ENCODE measurements at regions not wholly inside any gene's neighbourhood (a gene's known extent, or its start where the extent isn't known, plus 50 kb on each side); places are given as distances from the start of the nearest gene placed in this dataset.

DNA sequence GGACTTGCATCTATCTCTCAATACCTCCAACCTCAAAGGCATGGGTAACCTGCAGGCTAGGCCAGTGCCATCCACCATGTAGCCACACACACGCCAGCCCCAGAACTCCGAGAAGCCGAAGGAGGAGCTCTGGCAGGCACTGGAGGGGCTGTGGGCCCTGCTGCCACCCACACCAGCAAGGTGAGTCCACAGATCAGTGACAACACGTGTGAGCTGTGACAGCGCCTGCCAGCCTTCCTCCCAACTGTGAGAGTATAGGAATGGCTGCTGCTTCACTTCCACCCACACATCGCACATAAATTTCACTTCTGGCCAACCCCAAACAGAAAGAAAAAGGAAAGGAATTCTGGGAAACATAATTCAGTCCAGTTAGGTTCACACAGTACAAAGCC, 422.6 kb downstream of the BCOR start:
- no peak overlapping the region for H3K14ac ChIP-seq (replicated peaks; ENCODE audit: low read depth, low read length)
- H3K23ac ChIP-seq (ENCODE audit: low read depth, low read length), result no peak overlapping the region
- WGBS, 2 experiments (ENCODE audit: extremely low coverage in 2 of 2, insufficient read length in 1 of 2), result 100% methylated on average over 2 of the region's 6 CpGs; no CpG with 5 or more reads in 1 of the 2 experiments
- no peak overlapping the region for H3K27ac ChIP-seq (ENCODE audit: insufficient read depth, low read length)
- H3K4me2 ChIP-seq (ENCODE audit: low read depth, low read length), result no peak overlapping the region
- in situ Hi-C loops (cut with MboI; ENCODE audit: low sequenced_read_pairs) (no loop called here), dilution Hi-C loops (cut with HindIII; ENCODE audit: low sequenced_read_pairs, unreplicated experiment) (no loop called here), intact Hi-C loops (cut with micrococcal nuclease) (no loop called here)
- ChIA-PET POLR2A (ENCODE audit: unreplicated experiment) (no interaction called here), CTCF (no interaction called here)
- H3K4me3 ChIP-seq (ENCODE audit: insufficient read depth, low read depth, low read length), result no peak overlapping the region
- no peaks in the 10 kb centered on the region for H3K4me1 ChIP-seq (ENCODE audit: control insufficient read depth, insufficient read depth, low read length)
- H2AK5ac ChIP-seq (ENCODE audit: low read depth, low read length), result no peak overlapping the region
- ATAC-seq (ENCODE audit: low read depth), result no peak
- peaks cover 28% of the 10 kb centered on the region for H3K27me3 ChIP-seq (ENCODE audit: control insufficient read depth, insufficient read depth, low read length)
- TF ChIP-seq MAZ (IDR thresholded peaks at IDR 0.05; ENCODE audit: borderline replicate concordance, low read depth, low read length) (no peak), NFE2L2 (IDR thresholded peaks at IDR 0.05; ENCODE audit: low read depth, low read length) (no peak), BHLHE40 (IDR thresholded peaks at IDR 0.05; ENCODE audit: low read depth, low read length) (no peak), RAD21 (IDR thresholded peaks at IDR 0.05; ENCODE audit: low read length) (no peak), FOS (IDR thresholded peaks at IDR 0.05; ENCODE audit: low read depth, low read length) (no peak), CEBPB (IDR thresholded peaks at IDR 0.05; ENCODE audit: low read depth, low read length) (no peak), MAFK (IDR thresholded peaks at IDR 0.05; ENCODE audit: low read depth, low read length) (no peak), MXI1 (IDR thresholded peaks at IDR 0.05; ENCODE audit: borderline replicate concordance, low read depth, low read length) (no peak), CHD1 (IDR thresholded peaks at IDR 0.05; ENCODE audit: low read depth, low read length) (no peak), RCOR1 (IDR thresholded peaks at IDR 0.05; ENCODE audit: insufficient replicate concordance, low read length) (no peak), SMC3 (IDR thresholded peaks at IDR 0.05; ENCODE audit: low read depth, low read length) (no peak), POLR2A (IDR thresholded peaks at IDR 0.05; ENCODE audit: low read depth, low read length) (no peak), RFX5 (IDR thresholded peaks at IDR 0.05; ENCODE audit: low read depth, low read length) (no peak)
- TF ChIP-seq, protein P1, sequence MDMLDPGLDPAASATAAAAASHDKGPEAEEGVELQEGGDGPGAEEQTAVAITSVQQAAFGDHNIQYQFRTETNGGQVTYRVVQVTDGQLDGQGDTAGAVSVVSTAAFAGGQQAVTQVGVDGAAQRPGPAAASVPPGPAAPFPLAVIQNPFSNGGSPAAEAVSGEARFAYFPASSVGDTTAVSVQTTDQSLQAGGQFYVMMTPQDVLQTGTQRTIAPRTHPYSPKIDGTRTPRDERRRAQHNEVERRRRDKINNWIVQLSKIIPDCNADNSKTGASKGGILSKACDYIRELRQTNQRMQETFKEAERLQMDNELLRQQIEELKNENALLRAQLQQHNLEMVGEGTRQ (IDR thresholded peaks at IDR 0.05; ENCODE audit: low read depth, low read length), result no peak
- TF ChIP-seq, protein P2, sequence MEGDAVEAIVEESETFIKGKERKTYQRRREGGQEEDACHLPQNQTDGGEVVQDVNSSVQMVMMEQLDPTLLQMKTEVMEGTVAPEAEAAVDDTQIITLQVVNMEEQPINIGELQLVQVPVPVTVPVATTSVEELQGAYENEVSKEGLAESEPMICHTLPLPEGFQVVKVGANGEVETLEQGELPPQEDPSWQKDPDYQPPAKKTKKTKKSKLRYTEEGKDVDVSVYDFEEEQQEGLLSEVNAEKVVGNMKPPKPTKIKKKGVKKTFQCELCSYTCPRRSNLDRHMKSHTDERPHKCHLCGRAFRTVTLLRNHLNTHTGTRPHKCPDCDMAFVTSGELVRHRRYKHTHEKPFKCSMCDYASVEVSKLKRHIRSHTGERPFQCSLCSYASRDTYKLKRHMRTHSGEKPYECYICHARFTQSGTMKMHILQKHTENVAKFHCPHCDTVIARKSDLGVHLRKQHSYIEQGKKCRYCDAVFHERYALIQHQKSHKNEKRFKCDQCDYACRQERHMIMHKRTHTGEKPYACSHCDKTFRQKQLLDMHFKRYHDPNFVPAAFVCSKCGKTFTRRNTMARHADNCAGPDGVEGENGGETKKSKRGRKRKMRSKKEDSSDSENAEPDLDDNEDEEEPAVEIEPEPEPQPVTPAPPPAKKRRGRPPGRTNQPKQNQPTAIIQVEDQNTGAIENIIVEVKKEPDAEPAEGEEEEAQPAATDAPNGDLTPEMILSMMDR (conservative IDR thresholded peaks at IDR 0.05; ENCODE audit: low read depth, low read length), result no peak
- TF ChIP-seq, protein P3, sequence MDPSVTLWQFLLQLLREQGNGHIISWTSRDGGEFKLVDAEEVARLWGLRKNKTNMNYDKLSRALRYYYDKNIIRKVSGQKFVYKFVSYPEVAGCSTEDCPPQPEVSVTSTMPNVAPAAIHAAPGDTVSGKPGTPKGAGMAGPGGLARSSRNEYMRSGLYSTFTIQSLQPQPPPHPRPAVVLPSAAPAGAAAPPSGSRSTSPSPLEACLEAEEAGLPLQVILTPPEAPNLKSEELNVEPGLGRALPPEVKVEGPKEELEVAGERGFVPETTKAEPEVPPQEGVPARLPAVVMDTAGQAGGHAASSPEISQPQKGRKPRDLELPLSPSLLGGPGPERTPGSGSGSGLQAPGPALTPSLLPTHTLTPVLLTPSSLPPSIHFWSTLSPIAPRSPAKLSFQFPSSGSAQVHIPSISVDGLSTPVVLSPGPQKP (IDR thresholded peaks at IDR 0.05; ENCODE audit: borderline replicate concordance, low read depth, low read length), result no peak
- BruUV-seq (replicated peaks), result no TSS peak
- no peak overlapping the region for H4K8ac ChIP-seq (ENCODE audit: low read depth in 2 of 2, low read length in 2 of 2)
- no peaks in the 10 kb centered on the region for H4K20me1 ChIP-seq (ENCODE audit: insufficient read depth, low read length)
- no peak for DNase-seq
- H3K9ac ChIP-seq (ENCODE audit: low read depth, low read length), result no peak overlapping the region
- no peak overlapping the region for H2BK120ac ChIP-seq (ENCODE audit: low read depth, low read length)
- no peak overlapping the region for H2AK9ac ChIP-seq (replicated peaks; ENCODE audit: low read depth, low read length, poor library complexity)
- H3K36me3 ChIP-seq (ENCODE audit: control insufficient read depth, insufficient read depth, low read length), result no peaks in the 10 kb centered on the region
- no peak overlapping the region for H3K4ac ChIP-seq (ENCODE audit: low read depth, low read length)
- H3K56ac ChIP-seq (ENCODE audit: extremely low read depth, insufficient read depth, low read length), result no peak overlapping the region
- H3K18ac ChIP-seq (ENCODE audit: low read depth, low read length), result no peak overlapping the region
- H2AFZ ChIP-seq (replicated peaks; ENCODE audit: low read length, poor library complexity), result no peak overlapping the region
- no peak overlapping the region for H4K91ac ChIP-seq (ENCODE audit: insufficient read depth, low read depth, low read length)
- no peak overlapping the region for H4K5ac ChIP-seq (ENCODE audit: low read depth, low read length)
- H3K9me3 ChIP-seq (ENCODE audit: control insufficient read depth, insufficient read depth, low read length), result 0 out of 2 replicates have a peak, but pooled peaks cover 2% of the 10 kb centered on the region
- H2BK15ac ChIP-seq (ENCODE audit: low read depth, low read length), result no peak overlapping the region
- H3K79me1 ChIP-seq (ENCODE audit: low read depth in 1 of 2, low read length in 2 of 2), result no peaks in the 10 kb centered on the region
- H3K9me1 ChIP-seq (ENCODE audit: insufficient read depth, low read length), result no peaks in the 10 kb centered on the region
- no peak overlapping the region for H2BK5ac ChIP-seq (ENCODE audit: low read depth, low read length, poor library complexity, severe bottlenecking)
- no peak overlapping the region for H2BK20ac ChIP-seq (ENCODE audit: low read depth, low read length)

All from IMR-90 (cell line).